Keratinocyte (primary cell): ENCODE measurements at regions not wholly inside any gene's neighbourhood (a gene's known extent, or its start where the extent isn't known, plus 50 kb on each side); places are given as distances from the start of the nearest gene placed in this dataset.

Source experiments
- CTCF ChIP-seq, 3 experiments: IDR thresholded peaks in 1 of 3; conservative IDR thresholded peaks in 1 of 3; optimal IDR thresholded peaks in 1 of 3; 2 replicates in 2 of 3; 3 replicates in 1 of 3; pipeline versions ENCODE3 to v1.5.1; 2011; ENCODE audit warnings: low read length in 3 of 3, mild to moderate bottlenecking in 3 of 3, moderate library complexity in 2 of 3, control low read depth in 1 of 3, inconsistent platforms in 1 of 3; ENCODE audit not compliant: insufficient read depth in 2 of 3; ENCODE audit errors: extremely low read depth in 1 of 3
- EZH2 ChIP-seq: IDR thresholded peaks from one replicate; pipeline ENCODE4 v1.6.1; 2012; ENCODE audit warnings: inconsistent platforms, mild to moderate bottlenecking, low read length, moderate library complexity

GRCh38 chr18:34483198-34483597 lies 226.9 kb upstream of the DTNA start:
- TF ChIP-seq CTCF (optimal IDR thresholded peaks at IDR 0.05 in 1 of 3, IDR thresholded peaks at IDR 0.05 in 1 of 3, conservative IDR thresholded peaks at IDR 0.05 in 1 of 3; ENCODE audit: extremely low read depth in 1 of 3, insufficient read depth in 2 of 3, low read length in 3 of 3), result no peak
- no peak for TF ChIP-seq EZH2
